Heart left ventricle (tissue), 13 donors: ENCODE measurements at regions not wholly inside any gene's neighbourhood (a gene's known extent, or its start where the extent isn't known, plus 50 kb on each side); places are given as distances from the start of the nearest gene placed in this dataset.

Experiments
- POLR2A ChIP-seq, 2 donors: fragments of 450-650 bp; IDR thresholded peaks; one replicate each; pipeline ENCODE4 v1.6.1; 2017; ENCODE audit warnings: antibody characterized with exemption in 2 of 2, mild to moderate bottlenecking in 2 of 2, moderate library complexity in 2 of 2
- TF ChIP-seq, protein P1 (sequence below), 12 donors: fragments of 200-600 bp; sonication (generic) in 4 of 12; IDR thresholded peaks; one replicate each; pipeline versions ENCODE4 v1.5.0 to v1.8.0; 2018 to 2022; ENCODE audit warnings: antibody characterized with exemption in 12 of 12, mild to moderate bottlenecking in 5 of 12
- donor health status: ischemic (EF 13 %, LVEDD 7.1; RV severe dilation, severe dysfunction).
- donor health status: DM: no; HTN: yes; CAD: no.
- donor health status: DM: no; HTN: no; CAD: no.
- donor health status: ischemic (EF 25% LVEDD 6.9; RV normal size, moderate dysfunction).
- donor health status: ischemic (EF 25% LVEDD 5.7; RV mildly dilated, moderate dysfunction).
- donor health status: ischemic (EF 35%, LVEDD 5.7; RV mildly dilated, moderate dysfunction).
- donor health status: nonischemic (EF 11% LVEDD 7.7; RV severe dilation, severe dysfunction).
- donor health status: DM: yes; HTN: yes; CAD: no.
- donor health status: PGD.
- donor health status: ischemic (EF 29% LVEDD 5.4; RV normal size, mild dysfunction).
- donor health status: nonischemic (EF 23%, LVEDD 6.1; RV moderate dilation, normal function).

DNA sequence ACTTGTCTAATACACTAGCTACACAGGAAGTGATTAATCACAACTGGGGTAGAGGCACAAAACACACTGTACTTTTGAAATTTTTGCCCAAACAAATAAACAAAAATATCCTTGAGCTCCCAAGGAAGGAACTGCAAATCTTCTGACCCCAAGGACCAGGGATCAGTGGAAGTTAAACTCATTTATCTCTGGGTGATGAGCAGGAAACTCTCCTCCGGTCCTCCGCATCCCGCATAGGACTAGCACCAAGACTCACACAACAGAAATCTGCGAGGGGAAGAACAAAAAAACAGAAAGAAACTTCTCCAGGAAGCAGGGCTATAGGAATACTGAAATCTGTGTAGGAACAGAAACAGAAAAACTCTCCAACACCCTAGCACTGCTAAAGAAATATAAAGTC is 650.3 kb downstream of the DCDC2C start:
- TF ChIP-seq, protein P1, sequence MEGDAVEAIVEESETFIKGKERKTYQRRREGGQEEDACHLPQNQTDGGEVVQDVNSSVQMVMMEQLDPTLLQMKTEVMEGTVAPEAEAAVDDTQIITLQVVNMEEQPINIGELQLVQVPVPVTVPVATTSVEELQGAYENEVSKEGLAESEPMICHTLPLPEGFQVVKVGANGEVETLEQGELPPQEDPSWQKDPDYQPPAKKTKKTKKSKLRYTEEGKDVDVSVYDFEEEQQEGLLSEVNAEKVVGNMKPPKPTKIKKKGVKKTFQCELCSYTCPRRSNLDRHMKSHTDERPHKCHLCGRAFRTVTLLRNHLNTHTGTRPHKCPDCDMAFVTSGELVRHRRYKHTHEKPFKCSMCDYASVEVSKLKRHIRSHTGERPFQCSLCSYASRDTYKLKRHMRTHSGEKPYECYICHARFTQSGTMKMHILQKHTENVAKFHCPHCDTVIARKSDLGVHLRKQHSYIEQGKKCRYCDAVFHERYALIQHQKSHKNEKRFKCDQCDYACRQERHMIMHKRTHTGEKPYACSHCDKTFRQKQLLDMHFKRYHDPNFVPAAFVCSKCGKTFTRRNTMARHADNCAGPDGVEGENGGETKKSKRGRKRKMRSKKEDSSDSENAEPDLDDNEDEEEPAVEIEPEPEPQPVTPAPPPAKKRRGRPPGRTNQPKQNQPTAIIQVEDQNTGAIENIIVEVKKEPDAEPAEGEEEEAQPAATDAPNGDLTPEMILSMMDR (IDR thresholded peaks at IDR 0.05), result no peak
- no peak for TF ChIP-seq POLR2A (IDR thresholded peaks at IDR 0.05)
